ENCODE measurements at regions not wholly inside any gene's neighbourhood (a gene's known extent, or its start where the extent isn't known, plus 50 kb on each side); places are given as distances from the start of the nearest gene placed in this dataset.

- TF ChIP-seq TSC22D2 (CRISPR knock-in tag; IDR thresholded peaks at IDR 0.05; ENCODE audit: borderline replicate concordance) (no peak), PATZ1 (CRISPR knock-in tag; IDR thresholded peaks at IDR 0.05) (no peak), ZNF776 (CRISPR knock-in tag; IDR thresholded peaks at IDR 0.05) (no peak), PITX1 (CRISPR knock-in tag; IDR thresholded peaks at IDR 0.05) (no peak), HOXA7 (CRISPR knock-in tag; IDR thresholded peaks at IDR 0.05) (no peak), HNRNPH1 (optimal IDR thresholded peaks at IDR 0.05; ENCODE audit: low read depth, low read length) (no peak), ZSCAN20 (CRISPR knock-in tag; IDR thresholded peaks at IDR 0.05; ENCODE audit: borderline replicate concordance) (no peak), ARID2 (CRISPR knock-in tag; IDR thresholded peaks at IDR 0.05; ENCODE audit: borderline replicate concordance) (no peak), ATF1 (CRISPR knock-in tag; IDR thresholded peaks at IDR 0.05) (no peak), ZNF513 (CRISPR knock-in tag; conservative IDR thresholded peaks at IDR 0.05) (no peak), ZNF737 (CRISPR knock-in tag; IDR thresholded peaks at IDR 0.05; ENCODE audit: borderline replicate concordance) (no peak), CSRNP2 (CRISPR knock-in tag; conservative IDR thresholded peaks at IDR 0.05; ENCODE audit: low read depth) (no peak), JDP2 (CRISPR knock-in tag; IDR thresholded peaks at IDR 0.05; ENCODE audit: borderline replicate concordance) (no peak)
- TF ChIP-seq, protein P1, sequence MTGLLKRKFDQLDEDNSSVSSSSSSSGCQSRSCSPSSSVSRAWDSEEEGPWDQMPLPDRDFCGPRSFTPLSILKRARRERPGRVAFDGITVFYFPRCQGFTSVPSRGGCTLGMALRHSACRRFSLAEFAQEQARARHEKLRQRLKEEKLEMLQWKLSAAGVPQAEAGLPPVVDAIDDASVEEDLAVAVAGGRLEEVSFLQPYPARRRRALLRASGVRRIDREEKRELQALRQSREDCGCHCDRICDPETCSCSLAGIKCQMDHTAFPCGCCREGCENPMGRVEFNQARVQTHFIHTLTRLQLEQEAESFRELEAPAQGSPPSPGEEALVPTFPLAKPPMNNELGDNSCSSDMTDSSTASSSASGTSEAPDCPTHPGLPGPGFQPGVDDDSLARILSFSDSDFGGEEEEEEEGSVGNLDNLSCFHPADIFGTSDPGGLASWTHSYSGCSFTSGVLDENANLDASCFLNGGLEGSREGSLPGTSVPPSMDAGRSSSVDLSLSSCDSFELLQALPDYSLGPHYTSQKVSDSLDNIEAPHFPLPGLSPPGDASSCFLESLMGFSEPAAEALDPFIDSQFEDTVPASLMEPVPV (CRISPR knock-in tag; IDR thresholded peaks at IDR 0.05) = no peak
Measured at GRCh38 chr4:177632481-177632880, 190.2 kb upstream of the AGA start (continued).

Data from HepG2 (cell line).